OCI-LY1 (cell line): ENCODE measurements at regions not wholly inside any gene's neighbourhood (a gene's known extent, or its start where the extent isn't known, plus 50 kb on each side); places are given as distances from the start of the nearest gene placed in this dataset.

Source experiments
- CTCF ChIP-seq: fragments of 200-600 bp; sonication (generic), shearing (Covaris generic); IDR thresholded peaks from 2 replicates; pipeline ENCODE4 v1.5.1; 2017; ENCODE audit warnings: mild to moderate bottlenecking, antibody characterized with exemption, low read length, moderate library complexity, mixed read lengths
- EZH2 ChIP-seq: fragments of 200-600 bp; sonication (generic), shearing (Covaris generic); IDR thresholded peaks from 2 replicates; pipeline ENCODE4 v1.8.0; 2017; ENCODE audit warnings: borderline replicate concordance, mixed run types, mild to moderate bottlenecking, antibody characterized with exemption, low read length, moderate library complexity, mixed read lengths

- no peak for TF ChIP-seq CTCF
- no peak for TF ChIP-seq EZH2
Observed at GRCh38 chrX:861921-862320, 231.3 kb downstream of the SHOX start.
